ENCODE measurements at regions not wholly inside any gene's neighbourhood (a gene's known extent, or its start where the extent isn't known, plus 50 kb on each side); places are given as distances from the start of the nearest gene placed in this dataset.

GRCh38 chr10:58897708-58898107, 278.7 kb upstream of the PHYHIPL start:
- TF ChIP-seq CTCF (conservative IDR thresholded peaks at IDR 0.05; ENCODE audit: low read depth, low read length): no peak
- no peak for TF ChIP-seq EZH2 (IDR thresholded peaks at IDR 0.05; ENCODE audit: low read length, unreplicated experiment)
- no peak for TF ChIP-seq EZH2phosphoT487 (IDR thresholded peaks at IDR 0.05; ENCODE audit: borderline replicate concordance, low read length)

Measured in PC-3 (cell line).